PC-3 (cell line): ENCODE measurements at regions not wholly inside any gene's neighbourhood (a gene's known extent, or its start where the extent isn't known, plus 50 kb on each side); places are given as distances from the start of the nearest gene placed in this dataset.
"Not testable (repeated sequence)": the region's sequence is repeated elsewhere in the genome, so short reads cannot be mapped to it uniquely, and the experiment has no call there.

Source experiments
- CTCF ChIP-seq: fragments of 300-600 bp; sonication (generic); conservative IDR thresholded peaks from 2 replicates; pipeline ENCODE4 v1.5.1; 2017; ENCODE audit warnings: antibody characterized with exemption, low read depth, mild to moderate bottlenecking, low read length
- EZH2 ChIP-seq: fragments of 300-600 bp; sonication (generic); IDR thresholded peaks from one replicate; pipeline ENCODE4 v1.6.1; 2017; ENCODE audit warnings: antibody characterized with exemption, mild to moderate bottlenecking, low read length; ENCODE audit not compliant: unreplicated experiment
- EZH2phosphoT487 ChIP-seq: fragments of 300-600 bp; sonication (generic); IDR thresholded peaks from 2 replicates; pipeline ENCODE4 v1.6.1; 2018; ENCODE audit warnings: mild to moderate bottlenecking, antibody characterized with exemption, low read length, borderline replicate concordance

- TF ChIP-seq EZH2, CTCF, EZH2phosphoT487: not testable (repeated sequence)
Observed at GRCh38 chr2:49844113-49844512, 689.8 kb upstream of the FSHR start.
